Inferior parietal cortex (tissue), 1 donor: ENCODE measurements at regions not wholly inside any gene's neighbourhood (a gene's known extent, or its start where the extent isn't known, plus 50 kb on each side); places are given as distances from the start of the nearest gene placed in this dataset.

ENCODE experiments used
- DNase-seq: peaks from one replicate; pipeline ENCODE4 v3.0.0-alpha.2; 2016; ENCODE audit errors: extremely low spot score

GRCh38 chr7:31398815-31399214 lies 58.3 kb upstream of the NEUROD6 start:
- no peak for DNase-seq

GRCh38 chr7:31407178-31407676 lies 66.7 kb upstream of the NEUROD6 start:
- DNase-seq, result no peak

DNA sequence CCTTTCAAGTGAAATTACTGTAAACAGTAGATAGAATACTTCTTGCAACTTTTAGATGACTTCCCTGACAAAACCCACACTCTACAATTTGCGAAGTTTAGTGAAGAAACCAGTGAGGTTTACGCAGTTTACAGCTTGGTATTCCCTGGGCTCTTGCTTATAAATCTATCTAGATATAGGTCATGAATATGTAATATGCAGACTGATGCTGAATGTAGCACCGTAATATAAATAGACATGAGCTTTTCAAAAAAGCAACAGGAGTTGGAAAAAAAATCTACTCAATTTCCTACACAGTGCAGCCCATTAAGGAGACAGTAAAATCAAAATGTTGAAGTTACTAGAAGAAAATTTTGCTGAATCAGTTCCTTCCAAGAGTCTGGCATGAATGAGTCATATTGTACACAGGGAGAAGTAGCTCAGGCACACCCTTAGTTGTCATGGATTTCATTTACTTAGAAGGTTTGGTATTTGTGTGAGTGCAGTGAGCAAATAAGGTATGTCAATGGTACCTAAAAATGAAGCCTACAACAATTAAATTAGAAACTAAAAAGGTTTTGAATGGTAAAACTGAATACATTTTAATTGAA lies 67.7 kb upstream of the NEUROD6 start:
- DNase-seq, result no peak

DNA sequence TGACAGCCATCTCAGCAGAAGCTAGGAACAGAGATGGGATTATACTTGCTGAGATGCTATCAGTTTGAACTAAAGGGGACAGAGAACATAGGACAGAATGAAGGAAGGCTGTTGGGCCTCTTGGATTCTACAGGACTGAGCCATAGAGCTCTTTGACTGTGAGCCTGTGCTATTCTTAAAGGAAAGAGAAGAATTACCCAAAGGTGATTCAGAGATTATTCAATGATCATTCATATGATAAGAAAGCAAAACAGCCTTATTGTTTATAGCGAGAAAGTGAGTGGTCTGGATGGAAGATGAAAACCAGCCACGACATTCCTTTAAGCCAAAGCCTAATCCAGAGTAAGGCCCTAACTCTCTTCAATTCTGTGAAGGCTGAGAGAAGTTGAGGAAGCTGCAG lies 69.7 kb upstream of the NEUROD6 start:
- no peak for DNase-seq

GRCh38 chr7:31411416-31411815 lies 70.9 kb upstream of the NEUROD6 start:
- no peak for DNase-seq

DNA sequence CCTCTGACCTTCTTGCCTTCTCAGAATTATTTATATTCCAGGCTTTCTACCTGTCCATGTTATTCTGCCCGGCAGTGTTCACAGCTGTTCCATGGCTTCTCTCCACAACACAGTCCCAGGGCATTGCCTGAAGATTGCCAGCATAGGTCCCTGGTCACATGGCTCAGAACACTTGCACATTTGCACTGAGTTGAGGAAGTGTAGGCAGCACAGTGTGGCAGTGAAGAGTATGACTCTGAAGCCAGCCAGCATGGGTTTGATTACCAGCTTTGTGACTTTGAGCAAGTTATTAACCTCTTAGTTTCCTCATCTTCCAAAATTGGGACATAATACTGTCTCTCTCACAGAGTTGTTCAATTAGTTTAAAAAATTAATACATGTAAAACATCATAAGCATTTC lies 73.2 kb upstream of the NEUROD6 start:
- no peak for DNase-seq

GRCh38 chr7:31416381-31416870 lies 75.9 kb upstream of the NEUROD6 start:
- DNase-seq, result no peak

DNA sequence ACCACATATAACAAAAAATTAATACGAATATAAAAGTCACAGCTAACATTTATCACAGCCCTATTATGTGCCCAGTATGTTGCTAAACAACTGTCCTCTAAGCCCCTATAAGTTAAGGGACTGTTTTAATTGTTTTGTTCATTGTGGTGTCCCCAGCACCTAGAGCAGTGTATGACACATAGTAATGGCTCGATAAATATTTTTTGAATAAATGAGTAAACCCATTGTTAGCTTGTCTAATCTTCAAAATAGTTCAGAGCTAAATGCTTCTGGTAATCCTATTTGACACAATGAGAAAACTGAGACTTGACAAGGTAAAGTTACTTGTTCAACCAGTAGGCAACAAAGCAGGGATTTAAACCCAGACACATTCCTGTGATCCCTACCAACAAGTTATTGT lies 78.4 kb upstream of the NEUROD6 start:
- no peak for DNase-seq

DNA sequence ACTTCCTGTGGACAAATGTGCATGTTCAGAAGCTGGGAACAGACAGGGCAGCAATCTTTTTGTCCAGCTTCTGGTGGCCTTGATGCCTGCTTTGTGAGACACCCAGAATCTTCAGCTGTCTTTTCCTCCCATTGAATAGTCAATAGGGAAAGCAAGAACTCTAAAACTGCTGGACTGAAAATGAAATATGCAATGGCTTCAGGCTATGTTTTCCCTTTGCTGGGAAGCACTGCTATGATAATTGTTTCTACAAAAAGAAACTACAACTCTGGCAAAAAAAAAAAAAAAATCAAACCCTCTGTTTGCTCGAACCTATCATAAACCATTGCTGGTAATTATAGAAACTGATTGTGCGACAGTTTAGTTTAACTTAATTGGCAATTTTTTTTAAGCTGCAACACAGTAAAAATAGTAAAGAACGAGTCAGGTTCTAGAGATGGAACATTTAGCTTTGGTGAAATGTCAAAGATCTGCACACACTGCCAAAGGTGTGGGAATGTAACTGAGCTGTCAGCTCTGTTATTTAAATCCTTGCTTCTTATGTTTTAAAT lies 79.1 kb upstream of the NEUROD6 start:
- peak; percentile 29 for DNase-seq

DNA sequence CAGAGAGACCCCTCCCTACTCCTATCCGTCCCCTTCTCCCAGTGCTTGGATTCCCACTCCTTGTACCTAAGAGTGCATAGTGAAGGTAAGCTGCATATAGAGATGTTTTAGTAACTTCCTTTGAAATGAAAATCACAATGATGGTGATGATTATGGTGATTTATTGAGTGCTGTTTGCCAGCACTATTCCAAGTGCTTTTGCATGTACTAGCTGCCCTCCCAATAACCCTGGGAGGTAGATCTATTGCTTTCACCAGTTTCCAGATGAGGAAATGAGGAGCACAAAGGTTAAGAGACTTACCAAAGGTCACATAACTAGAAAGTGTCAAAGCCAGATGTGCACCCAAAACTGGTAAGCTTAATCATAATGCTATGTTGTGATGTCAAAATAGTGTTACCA lies 80.4 kb upstream of the NEUROD6 start:
- DNase-seq, result no peak

GRCh38 chr7:31421607-31422006 lies 81.1 kb upstream of the NEUROD6 start:
- DNase-seq, result no peak

- DNase-seq, result no peak
Observed at GRCh38 chr7:31423994-31424393, 83.5 kb upstream of the NEUROD6 start.

DNA sequence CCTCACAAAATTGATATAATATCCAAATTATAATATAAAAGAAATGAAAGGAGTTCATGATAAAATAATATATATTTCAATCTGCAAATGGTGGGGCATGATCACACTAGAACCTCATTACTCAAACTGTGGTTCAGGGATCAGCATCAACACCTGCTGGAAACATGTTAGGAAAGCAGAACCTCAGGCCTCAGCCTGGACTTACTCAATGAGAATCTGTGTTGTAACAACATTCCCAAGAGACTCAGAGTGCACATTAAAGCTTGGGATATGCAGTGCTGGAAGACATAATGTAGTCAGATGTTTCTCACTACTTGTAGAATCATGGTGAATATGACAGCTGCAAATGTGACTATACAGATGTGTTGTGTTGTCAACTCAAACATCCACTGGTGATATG lies 81.7 kb upstream of the ITPRID1 start:
- DNase-seq, result no peak

DNA sequence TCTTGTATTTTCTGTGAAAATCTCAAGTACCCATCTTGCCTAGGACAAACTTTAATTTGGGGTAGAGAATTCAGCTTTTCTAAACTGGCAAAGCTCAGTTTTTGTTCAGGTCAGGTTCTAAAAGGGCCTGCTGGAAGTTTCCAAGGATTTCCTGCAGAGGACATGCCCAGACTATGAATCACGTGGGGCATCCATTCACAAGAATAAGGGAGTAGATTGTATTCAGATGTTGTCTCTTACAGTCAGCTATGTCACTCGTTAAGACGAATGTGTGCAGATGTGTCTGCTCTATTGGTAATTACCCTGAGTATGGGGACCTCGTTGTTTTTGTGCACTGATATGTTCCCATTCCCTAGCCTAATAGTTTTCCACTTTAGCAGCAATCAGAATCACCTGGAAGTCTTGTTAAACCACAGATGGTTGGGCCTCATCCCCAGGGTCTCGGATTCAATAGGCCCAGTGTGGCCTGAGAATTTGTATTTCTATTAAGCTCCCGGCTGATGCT lies 81.0 kb upstream of the ITPRID1 start:
- no peak for DNase-seq

- DNase-seq, result no peak
Observed at GRCh38 chr7:31437250-31437865, 76.5 kb upstream of the ITPRID1 start.

- DNase-seq, result no peak
Observed at GRCh38 chr7:31439165-31439564, 74.7 kb upstream of the ITPRID1 start.

GRCh38 chr7:31440511-31440910 lies 73.4 kb upstream of the ITPRID1 start:
- DNase-seq, result no peak

DNA sequence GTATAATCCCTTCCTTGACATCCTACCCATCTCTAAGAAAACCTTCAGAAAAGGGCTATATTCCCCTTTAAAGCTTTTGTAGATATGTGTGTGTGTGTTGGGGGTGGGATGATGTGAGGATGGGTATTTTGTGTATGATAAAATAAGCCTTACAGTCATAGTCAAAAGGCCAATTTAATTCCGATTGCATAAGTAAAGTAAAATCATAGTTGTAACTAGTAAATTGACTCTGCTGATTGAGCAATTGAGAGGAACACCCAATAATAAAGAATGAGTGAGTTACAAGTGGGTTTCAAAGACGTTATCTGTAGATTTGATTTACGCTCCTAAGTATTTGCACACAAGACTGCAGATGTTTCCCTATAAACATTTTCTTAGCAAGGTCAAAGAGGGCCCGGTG lies 71.3 kb upstream of the ITPRID1 start:
- DNase-seq, result no peak

GRCh38 chr7:31443457-31443856 lies 70.4 kb upstream of the ITPRID1 start:
- peak; percentile 90 for DNase-seq

- DNase-seq, result no peak
Observed at GRCh38 chr7:31444196-31444595, 69.7 kb upstream of the ITPRID1 start.

DNA sequence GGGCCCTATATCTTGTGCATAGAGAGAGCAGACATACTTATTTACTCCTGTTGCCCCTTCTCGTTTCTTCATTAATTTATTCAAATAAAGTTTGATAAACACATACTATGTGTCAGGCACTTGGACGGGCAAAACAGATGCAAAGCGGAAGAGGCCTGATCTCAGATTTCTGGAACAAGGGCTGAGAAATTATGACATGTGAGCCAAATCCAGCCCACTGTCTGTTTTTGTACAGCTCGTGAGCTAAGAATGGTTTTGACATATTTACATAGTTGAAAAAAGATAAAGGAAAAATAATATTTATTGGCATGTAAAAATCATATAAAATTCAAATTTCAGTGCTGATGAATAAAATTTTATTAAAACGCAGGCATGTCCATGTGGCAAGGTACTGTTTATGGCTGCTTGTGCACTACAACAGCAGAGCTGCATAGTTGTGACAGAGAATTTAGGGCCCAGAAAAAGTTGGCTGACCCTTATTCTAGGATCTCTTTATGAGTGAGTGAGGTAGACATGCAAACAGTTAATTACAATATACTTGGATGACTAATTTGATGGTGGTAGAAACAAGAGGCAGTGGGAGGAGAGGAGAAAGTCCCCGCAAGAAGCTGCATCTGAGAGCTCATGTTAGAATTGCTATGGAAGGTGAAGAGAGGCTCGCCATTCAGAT lies 68.1 kb upstream of the ITPRID1 start:
- DNase-seq, result no peak

GRCh38 chr7:31448649-31449048 lies 65.2 kb upstream of the ITPRID1 start:
- no peak for DNase-seq

DNA sequence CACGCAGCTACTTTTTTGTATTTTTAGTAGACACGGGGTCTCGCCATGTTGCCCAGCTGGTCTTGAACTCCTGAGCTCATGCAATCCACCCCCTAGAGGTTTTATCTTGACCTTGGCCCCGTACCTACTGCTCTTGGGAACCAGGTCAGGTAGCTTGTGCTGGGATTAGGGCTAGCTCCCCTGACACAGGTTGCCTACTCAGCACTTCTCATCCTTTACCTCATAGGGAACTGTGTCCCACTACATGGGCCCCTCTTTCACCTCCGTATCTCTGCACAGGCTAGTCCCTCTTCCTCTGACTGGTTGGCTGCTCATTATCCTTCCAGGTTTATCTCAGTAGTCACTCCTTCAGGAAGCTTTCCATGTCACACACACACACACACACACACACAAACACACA lies 58.0 kb upstream of the ITPRID1 start:
- no peak for DNase-seq
